AG20443 (cell line): ENCODE measurements at regions not wholly inside any gene's neighbourhood (a gene's known extent, or its start where the extent isn't known, plus 50 kb on each side); places are given as distances from the start of the nearest gene placed in this dataset.
A peak's percentile ranks its signal among the peaks of the same experiment; 100 is the strongest.

Experiments used
- DNase-seq: peaks from one replicate; pipeline ENCODE4 v3.0.0; 2012; ENCODE audit warnings: low spot score, mixed read lengths

DNA sequence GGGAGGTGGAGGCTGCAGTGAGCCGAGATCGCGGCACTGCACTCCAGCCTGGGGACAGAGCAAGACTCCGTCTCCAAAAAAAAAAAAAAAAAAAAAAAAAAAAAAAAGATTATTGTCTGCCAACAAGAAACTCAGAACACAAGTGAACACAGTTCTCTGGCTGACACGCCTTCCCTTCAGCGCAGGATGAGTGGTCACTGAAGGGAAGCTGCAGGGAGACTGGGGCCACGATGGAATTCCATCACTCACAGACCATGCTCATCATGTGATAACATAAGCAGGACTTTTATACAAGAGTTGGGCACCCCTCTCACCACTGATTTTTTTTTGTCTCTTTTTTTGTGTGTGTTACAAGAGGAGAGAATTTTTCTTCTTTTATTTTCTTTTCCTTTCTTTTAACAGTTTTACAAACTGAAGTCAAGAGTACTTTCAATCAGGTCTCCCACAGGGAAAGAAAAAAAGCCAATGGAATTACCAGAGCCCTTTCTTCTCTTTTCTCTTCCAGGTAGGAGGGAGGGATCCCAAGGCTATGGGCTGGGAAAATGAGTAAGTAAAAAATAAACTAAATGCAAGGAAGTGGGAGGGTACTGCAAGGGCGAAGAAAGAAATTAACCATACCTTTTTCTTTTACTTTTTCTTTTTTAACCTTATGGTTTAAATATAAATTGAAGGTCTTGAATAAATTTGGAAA, 435.6 kb downstream of the GPM6A start:
- DNase-seq, result no peak

DNA sequence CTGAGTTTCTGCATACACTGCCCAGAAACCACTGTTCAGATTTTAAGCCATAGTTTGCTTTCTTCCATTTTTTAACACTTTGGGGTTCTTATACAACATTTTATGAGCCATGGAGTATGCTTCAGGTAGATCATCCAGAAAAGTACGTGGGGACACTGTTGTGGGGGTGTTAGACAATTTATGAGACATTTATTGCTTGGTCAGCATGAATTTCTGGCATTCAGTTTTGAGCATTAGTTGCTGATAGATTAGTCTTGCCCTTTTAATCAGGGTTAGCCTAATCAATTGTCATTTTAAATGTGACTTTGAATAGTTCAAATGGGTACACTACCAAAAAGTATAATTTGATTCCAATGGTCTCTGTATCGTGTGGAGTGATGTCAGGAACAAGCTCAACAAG, 434.9 kb downstream of the GPM6A start:
- DNase-seq, result no peak

DNA sequence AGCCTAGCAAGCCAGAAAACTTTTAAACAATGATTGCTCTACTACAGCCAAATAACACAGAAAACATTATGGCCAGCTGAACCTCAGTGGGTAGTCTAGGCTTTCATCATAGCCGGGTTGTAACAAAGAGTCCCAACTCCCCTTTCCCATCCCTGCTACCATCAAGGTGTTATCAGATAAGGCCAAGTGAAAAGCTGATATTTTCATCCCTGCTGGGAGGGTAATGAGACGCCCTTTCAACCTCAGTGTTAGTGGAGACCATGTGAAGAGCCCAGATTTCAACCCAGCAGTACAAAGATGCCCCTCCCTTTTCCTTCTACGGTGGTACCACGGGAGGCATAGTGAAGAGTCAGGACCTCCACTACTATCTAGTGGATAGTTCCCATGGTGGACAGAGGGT, 433.7 kb downstream of the GPM6A start:
- DNase-seq, result no peak

DNA sequence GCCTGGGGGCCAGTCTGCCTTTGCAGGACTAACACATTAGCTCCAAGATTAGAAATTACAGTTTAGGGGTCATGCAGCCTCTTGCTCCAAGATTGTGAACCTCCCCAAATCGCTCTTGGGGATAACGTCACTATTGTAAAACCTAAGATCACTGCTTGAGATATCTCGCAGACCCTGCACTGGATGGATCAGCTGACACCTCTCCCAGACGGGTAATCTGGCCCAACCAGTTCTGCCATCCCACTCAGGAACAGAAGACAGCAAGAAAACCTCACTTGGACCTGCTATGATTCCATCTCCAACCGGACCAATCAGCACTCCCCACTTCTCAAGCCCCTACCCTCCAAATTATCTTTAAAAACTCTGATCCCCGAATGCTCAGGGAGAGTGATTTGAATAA, 431.2 kb downstream of the GPM6A start:
- no peak for DNase-seq

GRCh38 chr4:175385797-175386196, 426.3 kb downstream of the GPM6A start:
- DNase-seq, result no peak

DNA sequence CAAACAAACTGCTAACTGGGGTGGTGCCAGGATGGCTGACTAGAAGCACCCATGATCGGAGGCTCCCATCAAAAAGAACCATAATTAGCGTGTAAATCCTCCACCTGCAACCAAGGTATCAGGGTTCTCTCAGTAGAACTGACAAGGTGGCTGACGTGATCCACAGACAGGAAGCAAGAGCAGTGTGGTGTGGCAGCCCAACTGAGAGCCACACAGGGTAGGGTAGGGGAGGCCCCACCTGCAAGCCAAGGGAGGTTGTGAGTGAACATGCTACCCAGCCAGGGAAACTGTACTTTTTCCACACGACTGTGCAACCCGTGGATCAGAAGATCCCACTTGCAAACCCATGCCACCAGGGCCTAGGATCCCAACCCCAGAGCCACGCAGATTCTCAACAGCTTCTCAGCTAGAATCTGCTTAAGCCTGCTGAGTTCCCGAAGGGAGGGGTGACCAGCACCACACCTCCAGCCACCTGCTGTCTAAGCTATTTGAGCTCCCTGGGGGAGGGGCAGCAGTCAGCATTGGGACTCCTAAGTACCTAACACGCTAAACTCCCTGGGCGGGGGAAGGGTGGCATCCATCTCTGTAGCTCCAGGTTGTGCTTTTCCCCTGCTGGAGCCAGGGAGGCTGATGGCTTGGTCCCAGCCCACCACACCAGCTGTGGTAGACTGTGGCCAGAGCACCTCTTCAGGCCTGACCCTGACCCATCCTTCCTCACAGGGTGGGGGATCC, 425.1 kb downstream of the GPM6A start:
- no peak for DNase-seq

DNA sequence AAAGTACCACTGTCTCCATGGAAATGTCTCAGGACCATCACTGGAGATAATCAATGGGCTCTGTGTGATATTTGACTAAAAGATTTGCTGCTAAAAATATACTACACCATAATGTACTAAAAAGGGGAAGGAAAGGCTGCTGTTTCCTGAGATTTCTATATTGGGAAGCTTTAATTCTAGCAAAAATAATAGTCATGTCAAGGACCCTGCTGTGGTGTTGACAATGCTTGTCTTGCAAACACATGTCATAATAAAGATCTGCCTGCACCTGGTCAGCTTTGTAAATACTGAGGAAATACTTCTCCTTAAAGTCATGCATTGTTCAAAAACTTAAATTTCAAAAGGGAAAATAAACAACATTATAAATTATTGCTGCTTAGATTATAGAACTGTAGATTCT, 417.9 kb downstream of the GPM6A start:
- DNase-seq, result no peak

- DNase-seq, result no peak
Measured at GRCh38 chr4:175405961-175406360, 406.1 kb downstream of the GPM6A start.

DNA sequence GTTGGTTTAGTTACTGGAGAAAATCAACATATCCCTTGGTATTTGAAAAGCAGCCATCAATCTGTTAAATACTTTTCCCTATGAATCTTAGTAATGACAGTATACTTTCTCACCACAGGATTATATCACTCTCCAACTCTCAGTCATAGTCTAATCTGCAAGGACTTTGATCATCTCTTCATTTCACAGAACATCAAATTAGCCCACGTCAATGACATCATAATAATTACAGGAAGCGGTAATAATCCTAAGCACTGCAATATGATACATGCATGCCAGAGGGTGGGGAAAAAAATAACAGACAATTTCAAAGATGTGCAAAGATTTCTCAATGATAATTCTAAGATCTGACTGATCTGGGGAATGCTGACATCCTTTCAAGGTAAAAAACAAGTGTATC, 404.1 kb downstream of the GPM6A start:
- no peak for DNase-seq

GRCh38 chr4:175411251-175411650, 400.8 kb downstream of the GPM6A start:
- no peak for DNase-seq

DNA sequence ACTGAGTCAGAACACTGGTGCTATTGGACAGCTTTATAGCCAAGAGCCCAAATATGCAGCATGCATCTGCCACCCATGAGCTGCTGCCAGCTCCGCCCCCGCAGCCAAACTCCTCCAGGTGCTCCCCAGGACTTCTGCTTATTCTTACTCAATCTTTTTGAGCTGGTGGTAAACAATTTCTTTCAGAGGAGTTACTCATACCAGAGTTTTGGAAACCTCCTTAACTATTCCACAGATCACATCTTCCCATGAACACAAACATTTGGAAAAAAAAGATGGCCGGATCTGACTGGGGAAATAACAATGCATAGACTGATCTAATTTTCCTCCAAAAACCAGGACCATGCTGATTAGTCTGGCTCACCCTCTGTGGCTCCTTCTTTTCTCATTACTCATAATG, 399.9 kb downstream of the GPM6A start:
- peak; percentile 17 for DNase-seq

- DNase-seq, result peak; percentile 34
Measured at GRCh38 chr4:175412746-175413145, 399.3 kb downstream of the GPM6A start.

- no peak for DNase-seq
Measured at GRCh38 chr4:175413561-175413960, 398.5 kb downstream of the GPM6A start.

GRCh38 chr4:175414602-175415001, 397.5 kb downstream of the GPM6A start:
- DNase-seq, result no peak

DNA sequence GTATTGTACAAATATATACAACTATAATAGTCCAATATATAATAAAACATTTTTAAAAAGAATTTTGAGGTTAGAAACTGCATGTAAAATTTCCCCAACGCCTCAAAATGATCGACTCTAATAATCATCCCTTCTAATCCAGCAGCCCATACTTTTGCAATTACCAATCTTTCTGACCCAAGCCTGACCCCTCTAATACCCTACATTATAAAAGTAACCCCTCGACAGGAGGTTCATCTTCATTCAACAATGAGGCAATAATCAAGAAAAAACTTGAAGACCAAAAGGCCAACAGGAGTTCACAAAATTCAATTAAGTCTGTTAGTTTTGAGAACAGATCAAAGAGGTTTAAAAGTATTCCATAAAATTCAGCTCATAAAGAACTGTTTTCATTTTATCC, 393.5 kb downstream of the GPM6A start:
- no peak for DNase-seq

GRCh38 chr4:175419236-175419718, 392.8 kb downstream of the GPM6A start:
- peak; percentile 73 for DNase-seq

- peak; percentile 38 for DNase-seq
Measured at GRCh38 chr4:175421506-175421905, 390.6 kb downstream of the GPM6A start.

DNA sequence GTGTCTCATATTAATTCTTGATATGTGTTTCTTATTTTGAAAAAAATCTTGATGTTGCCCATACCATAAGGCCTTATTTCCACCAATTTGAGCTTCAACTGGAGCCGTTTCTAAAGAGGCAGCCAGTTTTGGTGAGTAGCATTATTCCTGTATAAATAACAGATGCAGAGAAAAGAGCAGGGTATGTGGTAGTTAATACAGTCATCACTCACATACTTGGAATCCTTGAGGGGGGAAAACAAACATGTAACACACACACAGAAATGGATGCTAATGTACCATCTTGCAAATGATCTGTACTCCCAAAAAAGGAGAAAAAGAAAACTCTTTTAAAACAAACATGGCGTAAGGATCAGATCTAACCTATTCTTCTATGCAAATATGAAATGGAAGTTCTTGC, 389.7 kb downstream of the GPM6A start:
- DNase-seq, result peak; percentile 25

DNA sequence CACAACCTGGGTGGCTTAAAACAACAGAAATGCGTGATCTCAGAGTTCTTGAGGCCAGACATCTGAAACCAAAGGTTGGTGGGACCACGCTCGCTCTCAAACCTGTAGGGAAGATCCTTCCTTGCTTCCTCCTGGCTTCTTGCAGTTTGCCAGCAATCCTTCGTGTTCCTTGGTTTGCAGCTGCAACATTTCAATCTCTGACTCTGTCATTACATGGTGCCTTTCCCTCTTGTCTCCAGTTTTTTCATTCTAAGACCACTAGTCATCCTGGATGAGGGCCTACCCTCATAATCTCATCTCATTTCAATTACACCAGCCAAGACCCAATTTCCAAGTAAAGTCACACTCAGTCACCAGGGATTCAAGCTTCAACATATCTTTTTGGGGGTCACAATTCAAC, 388.0 kb downstream of the GPM6A start:
- DNase-seq, result peak; percentile 19

GRCh38 chr4:175427751-175428150, 384.3 kb downstream of the GPM6A start:
- DNase-seq, result no peak

DNA sequence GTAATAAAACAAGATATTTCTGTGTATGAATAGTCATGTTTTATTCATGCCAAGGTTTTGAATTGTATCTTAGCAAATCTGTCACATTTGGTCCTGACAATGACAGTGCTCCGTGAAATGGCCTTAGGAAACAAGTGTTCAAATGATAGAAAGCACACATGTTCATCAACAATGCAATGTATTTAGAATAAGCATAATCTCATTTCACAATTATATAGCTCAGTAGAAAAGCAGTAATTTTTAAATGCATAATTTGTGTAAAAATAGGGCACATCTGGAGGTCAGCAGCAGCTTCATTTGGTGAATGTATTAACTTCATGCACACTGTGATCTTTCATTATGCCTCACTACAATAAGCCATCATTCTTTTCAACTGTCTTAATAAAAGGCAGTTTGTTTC, 380.4 kb downstream of the GPM6A start:
- no peak for DNase-seq

DNA sequence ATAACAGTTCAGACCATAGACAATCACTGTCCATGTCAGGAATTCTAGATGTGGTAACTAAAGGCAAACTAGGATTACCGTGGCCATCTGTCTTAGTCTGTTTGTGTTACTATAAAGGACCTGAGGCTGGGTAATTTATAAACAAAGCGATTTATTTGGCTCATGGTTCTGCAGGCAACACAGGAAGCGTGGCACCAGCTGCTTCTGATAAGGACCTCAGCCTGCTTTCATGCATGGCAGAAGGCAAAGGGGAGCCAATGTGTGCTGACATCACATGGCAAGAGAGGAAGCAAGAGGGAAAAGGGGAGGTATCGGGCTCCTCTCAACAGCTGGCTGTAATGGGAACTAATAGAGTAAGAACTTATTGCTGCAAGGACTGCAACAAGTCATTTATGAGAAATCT, 376.7 kb downstream of the GPM6A start:
- DNase-seq, result no peak

DNA sequence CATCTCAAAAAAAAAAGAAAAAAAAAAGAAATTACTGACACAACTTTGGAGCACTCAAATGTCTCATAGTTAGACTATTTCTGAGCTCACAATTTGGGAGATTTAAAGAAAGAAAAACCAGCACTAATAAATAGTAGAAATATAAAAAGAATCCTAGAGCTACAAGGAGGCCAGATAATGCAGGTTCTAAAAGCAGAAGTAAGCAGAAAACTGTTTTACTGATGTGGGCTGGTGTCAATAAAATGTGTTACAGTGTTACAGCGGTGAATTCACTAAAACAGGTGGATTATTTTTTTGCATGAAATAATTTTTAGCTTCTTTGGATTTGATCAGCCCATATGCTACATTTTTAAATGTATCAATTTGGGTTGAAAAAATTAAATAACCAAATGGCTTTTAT, 375.9 kb downstream of the GPM6A start:
- DNase-seq, result no peak

DNA sequence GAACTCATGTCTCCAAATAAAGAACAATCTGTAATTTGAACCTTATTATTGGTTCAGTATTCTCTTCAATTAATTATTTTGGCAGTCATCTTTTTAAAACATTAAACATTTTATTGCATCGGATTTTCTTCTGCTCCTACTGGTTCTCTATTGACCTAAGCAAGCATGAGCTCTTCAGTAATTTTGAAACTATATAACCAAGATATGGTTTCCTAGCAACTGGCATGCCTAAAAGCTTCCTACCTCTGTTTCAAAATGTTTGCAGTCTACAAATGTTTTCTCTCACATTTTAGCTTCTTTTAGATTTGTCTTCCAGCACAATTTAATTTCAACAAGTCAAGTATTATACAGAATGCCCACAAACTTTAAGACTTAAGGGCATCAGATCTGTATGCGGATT, 371.3 kb downstream of the GPM6A start:
- DNase-seq, result no peak
